Thyroid gland (tissue), 4 donors: ENCODE measurements at regions not wholly inside any gene's neighbourhood (a gene's known extent, or its start where the extent isn't known, plus 50 kb on each side); places are given as distances from the start of the nearest gene placed in this dataset.

Source experiments
- DNase-seq, 2 donors: peaks; one replicate each; pipeline ENCODE4 v3.0.0-alpha.2; 2019
- H3K27ac ChIP-seq, 3 donors: fragments of 200-600 bp; sonication (generic); 1 replicate in 2 of 3; 2 replicates in 1 of 3; pipeline ENCODE4 v1.5.1; 2016 to 2019; ENCODE audit warnings: mild to moderate bottlenecking in 1 of 3, moderate library complexity in 1 of 3
- H3K27me3 ChIP-seq: fragments of 200-600 bp; sonication (generic); one replicate; pipeline ENCODE4 v1.5.1; 2019
- H3K36me3 ChIP-seq, 2 donors: fragments of 200-600 bp; sonication (generic); one replicate each; pipeline ENCODE4 v1.5.1; 2016 to 2019
- H3K4me1 ChIP-seq, 2 donors: fragments of 200-600 bp; sonication (generic); one replicate each; pipeline ENCODE4 v1.5.1; 2017 to 2019
- H3K4me3 ChIP-seq, 3 donors: fragments of 200-600 bp; sonication (generic); replicated peaks in 1 of 3; 1 replicate in 2 of 3; 2 replicates in 1 of 3; pipeline ENCODE4 v1.5.1; 2016; ENCODE audit warnings: mild to moderate bottlenecking in 1 of 3
- H3K9me3 ChIP-seq: fragments of 200-600 bp; sonication (generic); one replicate; pipeline ENCODE4 v1.5.1; 2017
- CTCF ChIP-seq, 6 experiments: fragments of 200-600 bp in 3 of 6; fragments of 450-650 bp in 3 of 6; sonication (generic) in 3 of 6; IDR thresholded peaks; one replicate each; pipeline ENCODE4 v1.5.1; 2016 to 2019; ENCODE audit warnings: antibody characterized with exemption in 6 of 6, mild to moderate bottlenecking in 2 of 6, inconsistent platforms in 1 of 6, moderate library complexity in 1 of 6
- POLR2A ChIP-seq, 2 donors: fragments of 450-650 bp; IDR thresholded peaks; one replicate each; pipeline ENCODE4 v1.6.1; 2017; ENCODE audit warnings: antibody characterized with exemption in 2 of 2, mild to moderate bottlenecking in 2 of 2, moderate library complexity in 1 of 2
- WGBS, 2 donors: methylation state at CpG; one replicate each; pipeline ENCODE4 v1.1.5; 2017; 5-methylcytosine and 5-hydroxymethylcytosine counted together
- intact Hi-C: fragments of 100-400 bp; cut with DNase I; formaldehyde crosslinking; loops from one replicate; pipeline ENCODE4 v1.15.1; 2023

GRCh38 chr18:38545071-38545470 lies 979.5 kb upstream of the CELF4 start:
- no peaks in the 10 kb centered on the region for H3K27me3 ChIP-seq
- H3K4me1 ChIP-seq = no peaks in the 10 kb centered on the region
- no peaks in the 10 kb centered on the region for H3K36me3 ChIP-seq
- no peak for DNase-seq
- 56 to 70% methylated on average over 1 of the region's 1 CpG for WGBS, 2 donors
- intact Hi-C loops = no loop called here
- H3K4me3 ChIP-seq = no peak overlapping the region
- no peak for TF ChIP-seq POLR2A (IDR thresholded peaks at IDR 0.05)
- TF ChIP-seq CTCF (IDR thresholded peaks at IDR 0.05) = no peak
- H3K9me3 ChIP-seq = no peaks in the 10 kb centered on the region
- no peak overlapping the region for H3K27ac ChIP-seq

GRCh38 chr18:38539856-38540255 lies 974.3 kb upstream of the CELF4 start:
- no peak overlapping the region for H3K27ac ChIP-seq
- H3K36me3 ChIP-seq = no peaks in the 10 kb centered on the region
- H3K27me3 ChIP-seq = no peaks in the 10 kb centered on the region
- TF ChIP-seq CTCF (IDR thresholded peaks at IDR 0.05) (no peak), POLR2A (IDR thresholded peaks at IDR 0.05) (no peak)
- no peaks in the 10 kb centered on the region for H3K9me3 ChIP-seq
- intact Hi-C loops = no loop called here
- H3K4me1 ChIP-seq = no peaks in the 10 kb centered on the region
- DNase-seq = no peak
- H3K4me3 ChIP-seq = no peak overlapping the region

- H3K36me3 ChIP-seq = no peaks in the 10 kb centered on the region
- no peak for DNase-seq
- H3K4me3 ChIP-seq = no peak overlapping the region
- no peak overlapping the region for H3K27ac ChIP-seq
- no peaks in the 10 kb centered on the region for H3K4me1 ChIP-seq
- no peaks in the 10 kb centered on the region for H3K27me3 ChIP-seq
- intact Hi-C loops = no loop called here
- no peaks in the 10 kb centered on the region for H3K9me3 ChIP-seq
- TF ChIP-seq POLR2A (IDR thresholded peaks at IDR 0.05) = no peak
- no peak for TF ChIP-seq CTCF (IDR thresholded peaks at IDR 0.05)
Observed at GRCh38 chr18:38539371-38539770, 973.8 kb upstream of the CELF4 start.

- Histone ChIP-seq H3K4me1 (no peaks in the 10 kb centered on the region), H3K27me3 (no peaks in the 10 kb centered on the region), H3K36me3 (no peaks in the 10 kb centered on the region), H3K27ac (no peak overlapping the region), H3K4me3 (no peak overlapping the region), H3K9me3 (no peaks in the 10 kb centered on the region)
- DNase-seq = no peak
- intact Hi-C loops = no loop called here
- TF ChIP-seq POLR2A (IDR thresholded peaks at IDR 0.05) (no peak), CTCF (IDR thresholded peaks at IDR 0.05) (no peak)
Observed at GRCh38 chr18:38534073-38534472, 968.5 kb upstream of the CELF4 start.

- no peak for DNase-seq
- Histone ChIP-seq H3K36me3 (no peaks in the 10 kb centered on the region), H3K27ac (no peak overlapping the region), H3K27me3 (no peaks in the 10 kb centered on the region), H3K4me1 (no peaks in the 10 kb centered on the region), H3K9me3 (no peaks in the 10 kb centered on the region), H3K4me3 (no peak overlapping the region)
- intact Hi-C loops = no loop called here
- TF ChIP-seq POLR2A (IDR thresholded peaks at IDR 0.05) (no peak), CTCF (IDR thresholded peaks at IDR 0.05) (no peak)
Observed at GRCh38 chr18:38526922-38527321, 961.3 kb upstream of the CELF4 start.
